Neuron (in vitro differentiated cells): ENCODE measurements at regions not wholly inside any gene's neighbourhood (a gene's known extent, or its start where the extent isn't known, plus 50 kb on each side); places are given as distances from the start of the nearest gene placed in this dataset.

Source experiments
- H2AFZ ChIP-seq: one replicate; pipeline ENCODE4 v1.6.1; 2013; ENCODE audit warnings: low read depth, mild to moderate bottlenecking, inconsistent platforms, low read length, moderate library complexity
- H3K27me3 ChIP-seq: one replicate; pipeline ENCODE4 v1.6.1; 2013; ENCODE audit warnings: low read length; ENCODE audit not compliant: insufficient read depth
- H3K36me3 ChIP-seq: one replicate; pipeline ENCODE4 v1.6.1; 2013; ENCODE audit warnings: low read length; ENCODE audit not compliant: insufficient read depth
- H3K4me1 ChIP-seq: one replicate; pipeline ENCODE4 v1.6.1; 2013; ENCODE audit warnings: low read length; ENCODE audit not compliant: insufficient read depth
- H3K4me3 ChIP-seq: 2 replicates; pipeline ENCODE4 v1.5.1; 2013; ENCODE audit warnings: mild to moderate bottlenecking, low read length, moderate library complexity
- H3K9me3 ChIP-seq: one replicate; pipeline ENCODE4 v1.6.1; 2013; ENCODE audit warnings: low read length

- H3K27me3 ChIP-seq, result no peaks in the 10 kb centered on the region
- H3K9me3 ChIP-seq, result no peaks in the 10 kb centered on the region
Observed at GRCh38 chr7:125481323-125481722, 551.7 kb upstream of the POT1 start.

GRCh38 chr7:125480762-125481161 lies 551.1 kb upstream of the POT1 start:
- Histone ChIP-seq H3K4me3 (no peak overlapping the region), H3K27me3 (no peaks in the 10 kb centered on the region), H2AFZ (no peak overlapping the region), H3K9me3 (no peaks in the 10 kb centered on the region), H3K36me3 (no peaks in the 10 kb centered on the region), H3K4me1 (no peaks in the 10 kb centered on the region)

More at GRCh38 chr7:125481323-125481722, 551.7 kb upstream of the POT1 start:
- Histone ChIP-seq H3K4me3 (no peak overlapping the region), H2AFZ (no peak overlapping the region), H3K4me1 (no peaks in the 10 kb centered on the region), H3K36me3 (no peaks in the 10 kb centered on the region)

- Histone ChIP-seq H3K4me3 (no peak overlapping the region), H3K4me1 (no peaks in the 10 kb centered on the region), H3K27me3 (no peaks in the 10 kb centered on the region), H3K36me3 (no peaks in the 10 kb centered on the region), H3K9me3 (no peaks in the 10 kb centered on the region), H2AFZ (no peak overlapping the region)
Observed at GRCh38 chr7:125468855-125469174, 539.2 kb upstream of the POT1 start.

GRCh38 chr7:125467996-125468854 lies 538.6 kb upstream of the POT1 start:
- Histone ChIP-seq H2AFZ (no peak overlapping the region), H3K36me3 (no peaks in the 10 kb centered on the region), H3K4me1 (no peaks in the 10 kb centered on the region), H3K4me3 (no peak overlapping the region), H3K9me3 (no peaks in the 10 kb centered on the region), H3K27me3 (no peaks in the 10 kb centered on the region)

GRCh38 chr7:125465527-125465926 lies 535.9 kb upstream of the POT1 start:
- Histone ChIP-seq H3K36me3 (no peaks in the 10 kb centered on the region), H3K4me1 (no peaks in the 10 kb centered on the region), H3K4me3 (no peak overlapping the region), H3K9me3 (no peaks in the 10 kb centered on the region), H3K27me3 (no peaks in the 10 kb centered on the region), H2AFZ (no peak overlapping the region)

- no peaks in the 10 kb centered on the region for H3K9me3 ChIP-seq
- no peaks in the 10 kb centered on the region for H3K36me3 ChIP-seq
- no peaks in the 10 kb centered on the region for H3K4me1 ChIP-seq
- no peaks in the 10 kb centered on the region for H3K27me3 ChIP-seq
- H3K4me3 ChIP-seq, result no peak overlapping the region
- H2AFZ ChIP-seq, result no peak overlapping the region
Observed at GRCh38 chr7:125462615-125463014, 533.0 kb upstream of the POT1 start.

GRCh38 chr7:125459038-125459437 lies 529.4 kb upstream of the POT1 start:
- Histone ChIP-seq H3K27me3 (no peaks in the 10 kb centered on the region), H3K4me3 (no peak overlapping the region), H3K4me1 (no peaks in the 10 kb centered on the region), H3K9me3 (no peaks in the 10 kb centered on the region), H3K36me3 (no peaks in the 10 kb centered on the region), H2AFZ (no peak overlapping the region)

GRCh38 chr7:125450749-125451148 lies 521.1 kb upstream of the POT1 start:
- H3K27me3 ChIP-seq, result no peaks in the 10 kb centered on the region
- no peak overlapping the region for H2AFZ ChIP-seq
- H3K4me3 ChIP-seq, result no peak overlapping the region
- H3K9me3 ChIP-seq, result no peaks in the 10 kb centered on the region
- no peaks in the 10 kb centered on the region for H3K36me3 ChIP-seq
- H3K4me1 ChIP-seq, result no peaks in the 10 kb centered on the region

- Histone ChIP-seq H3K4me1 (no peaks in the 10 kb centered on the region), H3K27me3 (no peaks in the 10 kb centered on the region), H3K9me3 (no peaks in the 10 kb centered on the region), H3K36me3 (no peaks in the 10 kb centered on the region), H2AFZ (no peak overlapping the region), H3K4me3 (no peak overlapping the region)
Observed at GRCh38 chr7:125445836-125446235, 516.2 kb upstream of the POT1 start.

- H3K27me3 ChIP-seq, result no peaks in the 10 kb centered on the region
- H3K4me3 ChIP-seq, result no peak overlapping the region
- no peaks in the 10 kb centered on the region for H3K36me3 ChIP-seq
- no peaks in the 10 kb centered on the region for H3K4me1 ChIP-seq
- no peaks in the 10 kb centered on the region for H3K9me3 ChIP-seq
- H2AFZ ChIP-seq, result no peak overlapping the region
Observed at GRCh38 chr7:125444864-125445263, 515.2 kb upstream of the POT1 start.

GRCh38 chr7:125436220-125436619 lies 506.6 kb upstream of the POT1 start:
- Histone ChIP-seq H3K9me3 (no peaks in the 10 kb centered on the region), H2AFZ (no peak overlapping the region)

GRCh38 chr7:125431349-125431748 lies 501.7 kb upstream of the POT1 start:
- no peak overlapping the region for H2AFZ ChIP-seq
- H3K36me3 ChIP-seq, result no peaks in the 10 kb centered on the region
- H3K4me1 ChIP-seq, result no peaks in the 10 kb centered on the region
- H3K27me3 ChIP-seq, result no peaks in the 10 kb centered on the region
- no peaks in the 10 kb centered on the region for H3K9me3 ChIP-seq
- no peak overlapping the region for H3K4me3 ChIP-seq

More at GRCh38 chr7:125436220-125436619, 506.6 kb upstream of the POT1 start:
- H3K36me3 ChIP-seq, result no peaks in the 10 kb centered on the region
- H3K4me3 ChIP-seq, result no peak overlapping the region
- H3K4me1 ChIP-seq, result no peaks in the 10 kb centered on the region
- no peaks in the 10 kb centered on the region for H3K27me3 ChIP-seq

- no peak overlapping the region for H3K4me3 ChIP-seq
- no peaks in the 10 kb centered on the region for H3K36me3 ChIP-seq
- no peak overlapping the region for H2AFZ ChIP-seq
- no peaks in the 10 kb centered on the region for H3K9me3 ChIP-seq
- no peaks in the 10 kb centered on the region for H3K4me1 ChIP-seq
- no peaks in the 10 kb centered on the region for H3K27me3 ChIP-seq
Observed at GRCh38 chr7:125430013-125430412, 500.4 kb upstream of the POT1 start.

GRCh38 chr7:125427676-125428075 lies 498.1 kb upstream of the POT1 start:
- Histone ChIP-seq H3K36me3 (no peaks in the 10 kb centered on the region), H3K9me3 (no peaks in the 10 kb centered on the region), H3K4me1 (no peaks in the 10 kb centered on the region), H3K4me3 (no peak overlapping the region), H2AFZ (no peak overlapping the region), H3K27me3 (no peaks in the 10 kb centered on the region)
